Caco-2 (cell line): ENCODE measurements at regions not wholly inside any gene's neighbourhood (a gene's known extent, or its start where the extent isn't known, plus 50 kb on each side); places are given as distances from the start of the nearest gene placed in this dataset.

Experiments
- BruUV-seq: library from RNA; stranded (reverse); fragments of 400-500 nt; replicated peaks from 2 replicates; lab custom pipeline; 2021; lab: Mats Ljungman, UMichigan
- CTCF ChIA-PET: fragments of 300-600 bp; sonication (Branson Sonifier 250); formaldehyde crosslinking; loops from one replicate; lab custom pipeline; 2022; ENCODE audit warnings: antibody characterized with exemption; lab: Charles Lee
- POLR2A ChIA-PET: fragments of 300-600 bp; sonication (Branson Sonifier 250); formaldehyde crosslinking; loops from one replicate; lab custom pipeline; 2022; ENCODE audit warnings: antibody characterized with exemption; lab: Charles Lee
- DNase-seq, 2 experiments: peaks; one replicate each; pipeline versions ENCODE4 v3.0.0 to v3.0.0-alpha.2; 2020 to 2022
- H3K27me3 ChIP-seq: replicated peaks from 2 replicates; pipeline ENCODE4 v1.6.0; 2011; ENCODE audit warnings: low read length; ENCODE audit not compliant: control insufficient read depth, insufficient read depth
- H3K36me3 ChIP-seq: 2 replicates; pipeline ENCODE4 v1.5.1; 2011; ENCODE audit warnings: low read length; ENCODE audit not compliant: control insufficient read depth, insufficient read depth
- H3K4me1 ChIP-seq: fragments of 250-450 bp; sonication (Bioruptor Pico); 2 replicates; pipeline ENCODE4 v1.5.1; 2020; ENCODE audit warnings: mild to moderate bottlenecking
- H3K4me3 ChIP-seq: 2 replicates; pipeline ENCODE4 v1.5.1; 2011; ENCODE audit warnings: low read depth, mild to moderate bottlenecking, control low read depth, low read length
- H3K9me3 ChIP-seq: fragments of 250-450 bp; sonication (Bioruptor Pico); 2 replicates; pipeline ENCODE4 v1.5.1; 2020; ENCODE audit warnings: mild to moderate bottlenecking, moderate library complexity
- H3K27ac Mint-ChIP-seq: one replicate; pipeline ENCODE4 v1.8.0; 2022; ENCODE audit warnings: mixed read lengths; ENCODE audit not compliant: unreplicated experiment
- H3K27me3 Mint-ChIP-seq: one replicate; pipeline ENCODE4 v1.8.0; 2022; ENCODE audit warnings: mixed read lengths; ENCODE audit not compliant: insufficient read depth, unreplicated experiment
- H3K36me3 Mint-ChIP-seq: one replicate; pipeline ENCODE4 v1.8.0; 2022; ENCODE audit warnings: mild to moderate bottlenecking, mixed read lengths; ENCODE audit not compliant: insufficient read depth, unreplicated experiment
- H3K4me1 Mint-ChIP-seq: one replicate; pipeline ENCODE4 v1.8.0; 2022; ENCODE audit warnings: low read depth, mixed read lengths; ENCODE audit not compliant: unreplicated experiment
- H3K4me3 Mint-ChIP-seq: one replicate; pipeline ENCODE4 v1.8.0; 2022; ENCODE audit warnings: mild to moderate bottlenecking, moderate library complexity, mixed read lengths; ENCODE audit not compliant: unreplicated experiment
- H3K9me3 Mint-ChIP-seq: one replicate; pipeline ENCODE4 v1.8.0; 2022; ENCODE audit warnings: mixed read lengths; ENCODE audit not compliant: unreplicated experiment
- intact Hi-C: fragments of 100-400 bp; cut with micrococcal nuclease; formaldehyde crosslinking; loops from one replicate; pipeline ENCODE4 v1.10.0; 2022; ENCODE audit not compliant: unreplicated experiment
- TF ChIP-seq, protein P1 (sequence below), 2 experiments: fragments of 200-600 bp in 1 of 2; IDR thresholded peaks; 1 replicate in 1 of 2; 2 replicates in 1 of 2; pipeline versions ENCODE4 v1.5.1 to v1.8.0; 2011 to 2022; ENCODE audit warnings: antibody characterized with exemption in 1 of 2, control low read depth in 1 of 2, inconsistent platforms in 1 of 2, low read depth in 1 of 2, low read length in 1 of 2, mild to moderate bottlenecking in 1 of 2, moderate library complexity in 1 of 2; ENCODE audit not compliant: insufficient read depth in 1 of 2, severe bottlenecking in 1 of 2, unreplicated experiment in 1 of 2

DNA sequence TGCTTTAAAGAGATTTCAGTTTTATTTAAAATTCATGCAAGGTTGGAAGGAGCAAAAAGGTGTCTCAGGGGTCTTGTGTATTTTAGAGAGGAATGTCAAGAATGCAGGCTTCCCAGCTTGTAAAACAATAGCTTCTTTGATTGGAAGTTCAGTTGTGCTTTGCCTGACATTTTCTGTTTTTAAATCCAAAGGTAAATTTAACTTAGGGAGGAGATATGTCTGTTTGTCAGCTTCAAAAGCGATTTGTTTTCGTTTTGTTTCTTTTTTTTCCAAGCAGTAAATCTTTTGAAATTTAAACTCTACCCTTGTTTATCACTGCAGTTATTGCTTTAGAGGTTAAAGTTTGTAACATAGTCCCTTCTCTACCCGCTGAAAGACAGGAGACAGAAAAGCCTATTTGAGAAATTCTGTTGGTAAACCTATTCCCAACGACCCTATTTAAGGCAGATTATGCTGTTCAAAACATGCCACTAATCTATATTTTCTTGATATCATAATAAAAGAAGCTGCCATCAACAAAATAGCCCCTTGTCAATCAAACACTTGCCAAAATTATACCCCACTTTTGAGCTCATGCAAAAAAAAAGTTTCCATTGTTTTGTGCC, 639.6 kb downstream of the IRS1 start:
- Mint-ChIP-seq H3K36me3 (no peaks in the 10 kb centered on the region), H3K27me3 (no peaks in the 10 kb centered on the region), H3K9me3 (peaks cover 7% of the 10 kb centered on the region), H3K4me3 (peak overlapping the region; percentile 31), H3K4me1 (peaks cover 11% of the 10 kb centered on the region), H3K27ac (peak overlapping the region; percentile 85)
- no peak overlapping the region for H3K4me3 ChIP-seq
- ChIA-PET CTCF (no interaction called here), POLR2A (no interaction called here)
- no TSS peak for BruUV-seq
- intact Hi-C loops = loop anchor here (1.0 to 5.0 kb wide), 2 partner anchors 23 to 43 kb away; no protein-coding TSS in a partner anchor
- peaks cover 32% of the 10 kb centered on the region for H3K4me1 ChIP-seq
- no peaks in the 10 kb centered on the region for H3K27me3 ChIP-seq
- TF ChIP-seq, protein P1, sequence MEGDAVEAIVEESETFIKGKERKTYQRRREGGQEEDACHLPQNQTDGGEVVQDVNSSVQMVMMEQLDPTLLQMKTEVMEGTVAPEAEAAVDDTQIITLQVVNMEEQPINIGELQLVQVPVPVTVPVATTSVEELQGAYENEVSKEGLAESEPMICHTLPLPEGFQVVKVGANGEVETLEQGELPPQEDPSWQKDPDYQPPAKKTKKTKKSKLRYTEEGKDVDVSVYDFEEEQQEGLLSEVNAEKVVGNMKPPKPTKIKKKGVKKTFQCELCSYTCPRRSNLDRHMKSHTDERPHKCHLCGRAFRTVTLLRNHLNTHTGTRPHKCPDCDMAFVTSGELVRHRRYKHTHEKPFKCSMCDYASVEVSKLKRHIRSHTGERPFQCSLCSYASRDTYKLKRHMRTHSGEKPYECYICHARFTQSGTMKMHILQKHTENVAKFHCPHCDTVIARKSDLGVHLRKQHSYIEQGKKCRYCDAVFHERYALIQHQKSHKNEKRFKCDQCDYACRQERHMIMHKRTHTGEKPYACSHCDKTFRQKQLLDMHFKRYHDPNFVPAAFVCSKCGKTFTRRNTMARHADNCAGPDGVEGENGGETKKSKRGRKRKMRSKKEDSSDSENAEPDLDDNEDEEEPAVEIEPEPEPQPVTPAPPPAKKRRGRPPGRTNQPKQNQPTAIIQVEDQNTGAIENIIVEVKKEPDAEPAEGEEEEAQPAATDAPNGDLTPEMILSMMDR (IDR thresholded peaks at IDR 0.05; ENCODE audit: insufficient read depth in 1 of 2, low read depth in 1 of 2, low read length in 1 of 2, severe bottlenecking in 1 of 2, unreplicated experiment in 1 of 2) = no peak
- H3K36me3 ChIP-seq = no peaks in the 10 kb centered on the region
- peak; percentile 34 to 51 for DNase-seq
- H3K9me3 ChIP-seq = peaks cover 7% of the 10 kb centered on the region; the same call in 1 of the 2 replicates

DNA sequence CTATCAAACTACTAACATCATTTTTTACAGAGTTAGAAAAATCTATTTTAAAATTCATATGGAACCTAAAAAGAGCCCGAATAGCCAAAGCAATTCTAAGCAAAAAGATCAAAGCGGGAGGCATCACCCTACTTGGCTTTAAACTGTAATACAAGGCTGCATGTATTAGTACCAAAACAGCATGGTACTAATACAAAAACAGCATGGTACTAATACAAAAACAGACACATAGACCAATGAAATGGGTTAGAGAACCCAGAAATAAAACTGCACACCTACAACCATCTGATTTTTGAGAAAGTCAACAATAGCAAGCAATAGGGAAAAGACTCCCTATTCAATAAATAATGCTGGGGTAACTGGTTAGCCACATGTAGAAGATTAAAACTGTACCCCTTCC, 640.7 kb downstream of the IRS1 start:
- Mint-ChIP-seq H3K27ac (peak overlapping the region; percentile 85), H3K4me3 (no peak overlapping the region), H3K9me3 (peaks cover 7% of the 10 kb centered on the region), H3K36me3 (no peaks in the 10 kb centered on the region), H3K4me1 (peaks cover 11% of the 10 kb centered on the region), H3K27me3 (no peaks in the 10 kb centered on the region)
- no peak for DNase-seq
- H3K27me3 ChIP-seq = no peaks in the 10 kb centered on the region
- BruUV-seq = no TSS peak
- no peaks in the 10 kb centered on the region for H3K36me3 ChIP-seq
- H3K9me3 ChIP-seq = peaks cover 7% of the 10 kb centered on the region; the same call in 1 of the 2 replicates
- intact Hi-C loops = no loop called here
- no peak overlapping the region for H3K4me3 ChIP-seq
- peaks cover 32% of the 10 kb centered on the region for H3K4me1 ChIP-seq
- POLR2A ChIA-PET = no interaction called here
- TF ChIP-seq, protein P1 (IDR thresholded peaks at IDR 0.05; ENCODE audit: insufficient read depth in 1 of 2, low read depth in 1 of 2, low read length in 1 of 2, severe bottlenecking in 1 of 2, unreplicated experiment in 1 of 2) = no peak
- CTCF ChIA-PET = no interaction called here

DNA sequence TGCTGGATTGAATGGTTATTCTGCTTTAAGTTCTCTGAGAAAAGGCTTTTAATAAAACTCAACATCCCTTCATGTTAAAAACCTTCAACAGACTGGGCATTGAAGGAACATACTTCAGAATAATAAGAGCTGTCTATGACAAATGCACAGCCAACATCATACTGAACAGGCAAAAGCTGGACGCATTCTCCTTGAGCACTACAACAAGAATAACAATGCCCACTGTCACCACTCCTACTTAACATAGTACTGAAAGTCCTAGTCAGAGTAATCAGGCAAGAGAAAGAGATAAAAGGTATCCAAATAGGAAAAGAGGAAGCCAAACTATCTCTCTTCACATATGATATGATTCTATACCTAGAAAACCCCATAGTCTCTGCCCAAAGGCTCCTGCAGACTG, 641.4 kb downstream of the IRS1 start:
- H3K4me1 Mint-ChIP-seq = peaks cover 11% of the 10 kb centered on the region

More for the DNA sequence above, 641.4 kb downstream of the IRS1 start:
- H3K27me3 Mint-ChIP-seq = no peaks in the 10 kb centered on the region
- Histone ChIP-seq H3K27me3 (no peaks in the 10 kb centered on the region), H3K4me1 (peaks cover 32% of the 10 kb centered on the region), H3K9me3 (peaks cover 7% of the 10 kb centered on the region; the same call in 1 of the 2 replicates), H3K4me3 (no peak overlapping the region), H3K36me3 (no peaks in the 10 kb centered on the region)
- POLR2A ChIA-PET = no interaction called here
- CTCF ChIA-PET = no interaction called here
- H3K36me3 Mint-ChIP-seq = no peaks in the 10 kb centered on the region
- intact Hi-C loops = no loop called here
- TF ChIP-seq, protein P1 (IDR thresholded peaks at IDR 0.05; ENCODE audit: insufficient read depth in 1 of 2, low read depth in 1 of 2, low read length in 1 of 2, severe bottlenecking in 1 of 2, unreplicated experiment in 1 of 2) = no peak
- no peak overlapping the region for H3K4me3 Mint-ChIP-seq
- H3K27ac Mint-ChIP-seq = peak overlapping the region; percentile 85
- BruUV-seq = no TSS peak
- peaks cover 7% of the 10 kb centered on the region for H3K9me3 Mint-ChIP-seq
- DNase-seq = no peak
